Prostate gland (tissue), 2 donors: ENCODE measurements at regions not wholly inside any gene's neighbourhood (a gene's known extent, or its start where the extent isn't known, plus 50 kb on each side); places are given as distances from the start of the nearest gene placed in this dataset.

Experiments
- DNase-seq: peaks from one replicate; pipeline ENCODE4 v3.0.0-alpha.2; 2019; ENCODE audit warnings: low spot score
- H3K27ac ChIP-seq, 2 donors: fragments of 200-600 bp; sonication (generic); 2 replicates each; pipeline ENCODE4 v1.5.1; 2017 to 2019
- H3K27me3 ChIP-seq: fragments of 200-600 bp; sonication (generic); replicated peaks from 2 replicates; pipeline ENCODE4 v1.5.1; 2019; ENCODE audit not compliant: insufficient read depth
- H3K36me3 ChIP-seq, 2 donors: fragments of 200-600 bp; sonication (generic); 1 replicate in 1 of 2; 2 replicates in 1 of 2; pipeline versions ENCODE4 v1.5.1 to v1.8.1; 2017 to 2019
- H3K4me1 ChIP-seq: fragments of 200-600 bp; sonication (generic); replicated peaks from 2 replicates; pipeline ENCODE4 v1.5.1; 2019
- H3K4me3 ChIP-seq, 2 donors: fragments of 200-600 bp; sonication (generic); 2 replicates each; pipeline ENCODE4 v1.5.1; 2017 to 2019
- H3K9me3 ChIP-seq: fragments of 200-600 bp; sonication (generic); 2 replicates; pipeline ENCODE4 v1.5.1; 2017
- CTCF ChIP-seq, 4 experiments: fragments of 200-600 bp in 2 of 4; fragments of 450-650 bp in 2 of 4; sonication (generic) in 2 of 4; IDR thresholded peaks; 1 replicate in 3 of 4; 2 replicates in 1 of 4; pipeline ENCODE4 v1.5.1; 2016 to 2019; ENCODE audit warnings: antibody characterized with exemption in 4 of 4, mild to moderate bottlenecking in 2 of 4, moderate library complexity in 2 of 4
- POLR2A ChIP-seq: fragments of 450-650 bp; IDR thresholded peaks from one replicate; pipeline ENCODE4 v1.6.1; 2016; ENCODE audit warnings: antibody characterized with exemption, mild to moderate bottlenecking
- POLR2AphosphoS5 ChIP-seq: sonication (generic); formaldehyde crosslinking; IDR thresholded peaks from one replicate; pipeline ENCODE4 v1.6.1; 2017; ENCODE audit warnings: antibody characterized with exemption
- WGBS: methylation state at CpG from one replicate; pipeline ENCODE4 v1.1.5; 2018; 5-methylcytosine and 5-hydroxymethylcytosine counted together
- intact Hi-C: fragments of 100-400 bp; cut with DNase I; formaldehyde crosslinking; loops from one replicate; pipeline ENCODE4 v1.14.2; 2022

GRCh38 chr12:65595016-65595560 lies 229.2 kb upstream of the HMGA2 start:
- H3K9me3 ChIP-seq = no peaks in the 10 kb centered on the region
- TF ChIP-seq CTCF (IDR thresholded peaks at IDR 0.05) (no peak), POLR2AphosphoS5 (no peak)
- no peak overlapping the region for H3K27ac ChIP-seq
- no peak for DNase-seq
- H3K4me1 ChIP-seq = no peaks in the 10 kb centered on the region
- 84% methylated on average over 8 of the region's 8 CpGs for WGBS
- H3K36me3 ChIP-seq = no peaks in the 10 kb centered on the region
- peaks cover 3% of the 10 kb centered on the region for H3K27me3 ChIP-seq
- intact Hi-C loops = no loop called here
- H3K4me3 ChIP-seq = no peak overlapping the region

- Histone ChIP-seq H3K9me3 (no peaks in the 10 kb centered on the region), H3K4me1 (no peaks in the 10 kb centered on the region), H3K27ac (no peak overlapping the region), H3K27me3 (peaks cover 3% of the 10 kb centered on the region), H3K4me3 (no peak overlapping the region), H3K36me3 (no peaks in the 10 kb centered on the region)
- no peak for TF ChIP-seq POLR2A
- no peak for DNase-seq
- WGBS = 66% methylated on average over 3 of the region's 3 CpGs
- intact Hi-C loops = no loop called here
Observed at GRCh38 chr12:65596514-65597091, 227.7 kb upstream of the HMGA2 start.

GRCh38 chr12:65597527-65597926 lies 226.8 kb upstream of the HMGA2 start:
- Histone ChIP-seq H3K27ac (no peak overlapping the region), H3K27me3 (peaks cover 3% of the 10 kb centered on the region), H3K4me3 (no peak overlapping the region), H3K36me3 (no peaks in the 10 kb centered on the region), H3K4me1 (no peaks in the 10 kb centered on the region), H3K9me3 (no peaks in the 10 kb centered on the region)
- TF ChIP-seq CTCF (IDR thresholded peaks at IDR 0.05) (no peak), POLR2AphosphoS5 (no peak), POLR2A (no peak)
- DNase-seq = no peak
- intact Hi-C loops = no loop called here

GRCh38 chr12:65598688-65599087 lies 225.6 kb upstream of the HMGA2 start:
- no peak for DNase-seq
- Histone ChIP-seq H3K4me3 (no peak overlapping the region), H3K4me1 (no peaks in the 10 kb centered on the region), H3K36me3 (no peaks in the 10 kb centered on the region), H3K27me3 (peaks cover 3% of the 10 kb centered on the region), H3K9me3 (no peaks in the 10 kb centered on the region), H3K27ac (no peak overlapping the region)
- intact Hi-C loops = no loop called here
- WGBS = 96% methylated on average over 1 of the region's 1 CpG
- TF ChIP-seq CTCF (IDR thresholded peaks at IDR 0.05) (no peak), POLR2AphosphoS5 (no peak), POLR2A (no peak)

- no peak for TF ChIP-seq POLR2AphosphoS5
- H3K27me3 ChIP-seq = no peaks in the 10 kb centered on the region
- H3K4me1 ChIP-seq = no peaks in the 10 kb centered on the region
- H3K9me3 ChIP-seq = no peaks in the 10 kb centered on the region
- WGBS = 11% methylated on average over 5 of the region's 5 CpGs
- no peaks in the 10 kb centered on the region for H3K36me3 ChIP-seq
- H3K4me3 ChIP-seq = no peak overlapping the region
- no peak for DNase-seq
- intact Hi-C loops = no loop called here
- H3K27ac ChIP-seq = no peak overlapping the region
Observed at GRCh38 chr12:65602253-65602609, 222.1 kb upstream of the HMGA2 start.

- Histone ChIP-seq H3K27me3 (no peaks in the 10 kb centered on the region), H3K4me1 (no peaks in the 10 kb centered on the region), H3K27ac (no peak overlapping the region), H3K36me3 (no peaks in the 10 kb centered on the region), H3K4me3 (no peak overlapping the region), H3K9me3 (no peaks in the 10 kb centered on the region)
- DNase-seq = peak; percentile 41
- intact Hi-C loops = no loop called here
- peak; percentile 18 to 61 (median 52) for TF ChIP-seq CTCF (IDR thresholded peaks at IDR 0.05)
- no peak for TF ChIP-seq POLR2AphosphoS5
- WGBS = 15% methylated on average over 11 of the region's 11 CpGs
Observed at GRCh38 chr12:65602610-65603295, 221.5 kb upstream of the HMGA2 start.
